ENCODE measurements at regions not wholly inside any gene's neighbourhood (a gene's known extent, or its start where the extent isn't known, plus 50 kb on each side); places are given as distances from the start of the nearest gene placed in this dataset.

DNA sequence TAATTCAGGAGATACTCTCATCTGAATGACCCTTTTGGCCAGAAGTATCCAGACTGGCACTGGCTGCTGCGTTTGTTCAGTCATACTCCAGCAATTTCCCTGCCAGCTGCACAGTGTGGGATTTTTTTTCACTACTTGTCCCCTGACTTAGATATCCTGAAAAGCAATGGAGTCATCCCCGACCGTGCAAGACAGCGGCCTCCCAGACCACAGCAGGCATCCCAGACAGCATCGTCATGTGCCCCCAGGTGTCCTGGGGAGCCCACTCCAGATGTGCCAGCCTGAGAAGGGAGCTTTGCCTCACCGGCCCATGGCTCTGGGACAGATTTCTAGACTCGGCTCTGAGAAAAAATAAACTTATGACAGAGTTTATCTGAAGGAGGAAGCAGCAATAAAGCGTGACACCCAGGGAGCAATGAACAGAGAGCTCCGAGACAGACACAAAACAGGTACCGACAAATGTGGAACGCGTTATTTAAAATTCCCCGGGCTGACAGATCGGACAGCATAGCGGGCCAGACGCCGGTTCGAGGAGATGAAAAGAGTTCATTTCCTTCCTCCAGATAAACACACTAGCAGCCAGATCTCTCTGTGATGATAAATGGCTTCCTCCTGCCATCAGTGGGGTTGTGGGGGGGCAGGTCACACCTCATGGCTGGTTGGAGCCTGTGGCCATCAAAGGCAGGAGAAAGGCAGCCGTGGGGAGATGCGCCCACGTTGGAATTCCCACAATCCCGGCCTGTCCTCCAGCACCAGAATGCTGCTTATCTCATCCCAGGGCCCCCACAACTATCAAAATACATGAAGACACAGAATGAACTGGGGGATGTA is 106.4 kb upstream of the FGF3 start:
- Histone ChIP-seq H3K9me3 (ENCODE audit: severe bottlenecking) (no peaks in the 10 kb centered on the region), H3K27me3 (ENCODE audit: insufficient read depth, low read depth, severe bottlenecking) (peaks cover 5% of the 10 kb centered on the region), H3K4me3 (ENCODE audit: low read depth, low read length) (no peak overlapping the region)

GRCh38 chr11:69926376-69927050 is 107.3 kb upstream of the FGF3 start:
- DNase-seq, result no peak
- Histone ChIP-seq H3K4me3 (ENCODE audit: low read depth, low read length) (no peak overlapping the region), H3K27me3 (ENCODE audit: insufficient read depth, low read depth, severe bottlenecking) (peaks cover 5% of the 10 kb centered on the region), H3K27ac (no peak overlapping the region), H3K9me3 (ENCODE audit: severe bottlenecking) (no peaks in the 10 kb centered on the region), H3K36me3 (no peaks in the 10 kb centered on the region)
- no peak for TF ChIP-seq CTCF (IDR thresholded peaks at IDR 0.05; ENCODE audit: low read depth, low read length)

More for the DNA sequence above, 106.4 kb upstream of the FGF3 start:
- H3K27ac ChIP-seq, result no peak overlapping the region
- no peak for DNase-seq
- no peaks in the 10 kb centered on the region for H3K36me3 ChIP-seq
- TF ChIP-seq CTCF (IDR thresholded peaks at IDR 0.05; ENCODE audit: low read depth, low read length), result no peak

DNA sequence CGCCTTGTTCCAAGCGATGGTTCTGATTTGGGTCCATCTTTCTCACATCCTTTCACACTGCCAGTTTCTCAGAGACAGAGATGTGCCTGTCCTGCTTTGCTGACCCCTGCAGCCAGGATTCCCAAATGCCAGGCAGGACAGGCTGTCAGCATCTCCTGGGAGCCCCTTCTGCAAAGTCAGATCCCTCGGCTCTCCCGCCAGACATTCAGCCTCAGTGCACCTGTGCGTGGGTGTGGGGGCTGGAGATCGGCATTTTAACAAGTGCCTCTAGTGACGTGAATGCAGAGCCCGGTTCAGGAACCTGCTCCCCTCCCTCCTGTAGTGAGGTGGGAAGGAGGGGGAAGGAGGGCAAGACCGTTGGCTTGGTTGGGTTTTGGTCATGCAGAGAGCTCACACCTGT is 108.9 kb upstream of the FGF3 start:
- TF ChIP-seq CTCF (IDR thresholded peaks at IDR 0.05; ENCODE audit: low read depth, low read length), result no peak
- DNase-seq, result no peak
- H3K27me3 ChIP-seq (ENCODE audit: insufficient read depth, low read depth, severe bottlenecking), result peaks cover 5% of the 10 kb centered on the region

DNA sequence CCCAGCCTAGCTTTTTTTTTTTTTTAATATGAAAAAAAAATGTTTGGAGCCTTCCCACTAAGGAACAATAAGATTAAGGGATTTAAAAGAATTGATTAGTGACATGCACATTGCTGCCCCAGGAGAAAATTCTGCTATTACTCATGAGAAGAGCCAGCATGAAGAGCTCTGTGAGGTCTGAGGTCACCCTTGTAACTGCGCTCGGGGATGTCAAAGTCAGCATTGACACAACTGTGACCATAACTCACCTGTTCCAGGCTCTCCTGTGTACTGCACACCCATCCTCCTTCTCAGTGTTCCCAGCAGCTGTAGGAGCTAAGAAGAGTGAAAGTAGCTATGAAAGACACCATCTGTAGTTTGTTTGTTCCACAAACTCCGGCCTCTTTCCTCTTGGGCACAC is 109.8 kb upstream of the FGF3 start:
- peaks cover 5% of the 10 kb centered on the region for H3K27me3 ChIP-seq (ENCODE audit: insufficient read depth, low read depth, severe bottlenecking)
- H3K9me3 ChIP-seq (ENCODE audit: severe bottlenecking), result no peaks in the 10 kb centered on the region

More for the DNA sequence above, 108.9 kb upstream of the FGF3 start:
- no peak overlapping the region for H3K4me3 ChIP-seq (ENCODE audit: low read depth, low read length)
- H3K27ac ChIP-seq, result no peak overlapping the region
- no peaks in the 10 kb centered on the region for H3K36me3 ChIP-seq
- H3K9me3 ChIP-seq (ENCODE audit: severe bottlenecking), result no peaks in the 10 kb centered on the region

More for the DNA sequence above, 109.8 kb upstream of the FGF3 start:
- no peak for TF ChIP-seq CTCF (IDR thresholded peaks at IDR 0.05; ENCODE audit: low read depth, low read length)
- H3K4me3 ChIP-seq (ENCODE audit: low read depth, low read length), result no peak overlapping the region
- H3K27ac ChIP-seq, result no peak overlapping the region
- no peaks in the 10 kb centered on the region for H3K36me3 ChIP-seq
- DNase-seq, result no peak
